HL-60/S4 treated with retinoic acid at 250 ng/mL for 4 days and 3 days (cell line): ENCODE measurements at regions not wholly inside any gene's neighbourhood (a gene's known extent, or its start where the extent isn't known, plus 50 kb on each side); places are given as distances from the start of the nearest gene placed in this dataset.

Experiments
- in situ Hi-C: fragments of 300-500 bp; cut with MboI; formaldehyde crosslinking; loops from 2 replicates; pipeline ENCODE4 v1.7.0; 2022; ENCODE audit warnings: low sequenced_read_pairs

- in situ Hi-C loops: no loop called here
These were observed 188.6 kb downstream of the MYCN start for GRCh38 chr2:16128746-16129610.

GRCh38 chr2:16127958-16128357 is 187.6 kb downstream of the MYCN start:
- in situ Hi-C loops: no loop called here

- in situ Hi-C loops: no loop called here
These were observed 187.1 kb downstream of the MYCN start for GRCh38 chr2:16127276-16127940.

- in situ Hi-C loops: no loop called here
These were observed 186.3 kb downstream of the MYCN start for GRCh38 chr2:16126517-16127275.

- in situ Hi-C loops: no loop called here
These were observed 185.5 kb downstream of the MYCN start for GRCh38 chr2:16125614-16126516.

GRCh38 chr2:16124881-16125613 is 184.7 kb downstream of the MYCN start:
- in situ Hi-C loops: no loop called here

GRCh38 chr2:16123856-16124780 is 183.8 kb downstream of the MYCN start:
- in situ Hi-C loops: no loop called here

GRCh38 chr2:16123421-16123820 is 183.1 kb downstream of the MYCN start:
- in situ Hi-C loops: no loop called here

GRCh38 chr2:16122556-16122955 is 182.2 kb downstream of the MYCN start:
- in situ Hi-C loops: no loop called here

- in situ Hi-C loops: no loop called here
These were observed 181.6 kb downstream of the MYCN start for GRCh38 chr2:16121986-16122390.

- in situ Hi-C loops: no loop called here
These were observed 181.1 kb downstream of the MYCN start for GRCh38 chr2:16121231-16121985.

GRCh38 chr2:16120591-16121180 is 180.3 kb downstream of the MYCN start:
- in situ Hi-C loops: no loop called here

GRCh38 chr2:16119741-16120140 is 179.4 kb downstream of the MYCN start:
- in situ Hi-C loops: no loop called here

GRCh38 chr2:16118611-16119590 is 178.6 kb downstream of the MYCN start:
- in situ Hi-C loops: no loop called here

GRCh38 chr2:16117791-16118610 is 177.7 kb downstream of the MYCN start:
- in situ Hi-C loops: no loop called here
